Stimulated activated CD4-positive, alpha-beta T cell treated with anti-CD3 and anti-CD28 coated beads, Interleukin-12 subunit alpha, Interleukin-12 subunit beta, amount 100 ng/mL, for 24 hours (primary cell): ENCODE measurements at regions not wholly inside any gene's neighbourhood (a gene's known extent, or its start where the extent isn't known, plus 50 kb on each side); places are given as distances from the start of the nearest gene placed in this dataset.

Experiments
- DNase-seq, 2 experiments: peaks; one replicate each; pipeline ENCODE4 v3.0.0-alpha.2; 2020; ENCODE audit warnings: low read depth in 2 of 2

- DNase-seq = peak in 1 of 2 experiments; percentile 15
These were observed 543.4 kb downstream of the CD83 start for GRCh38 chr6:14660806-14661579.

DNA sequence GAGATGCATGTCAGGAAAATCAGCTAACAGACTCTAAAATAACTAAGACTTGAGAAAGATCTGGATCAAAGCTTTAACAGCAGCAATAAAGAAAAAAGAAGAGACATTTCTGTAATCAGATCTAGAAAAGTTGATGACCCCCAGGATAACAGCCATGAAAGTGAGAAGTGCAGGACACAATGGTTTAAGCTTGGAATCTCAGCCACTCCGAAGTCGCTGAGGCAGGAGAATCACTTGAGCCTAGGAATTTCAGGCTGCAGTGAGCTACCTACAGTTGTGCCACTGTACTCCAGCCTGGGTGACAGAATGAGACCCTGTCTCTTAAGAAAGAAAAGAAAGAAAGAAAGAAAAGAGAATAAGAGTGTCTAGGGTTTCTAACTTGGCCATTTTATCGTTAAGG, 544.1 kb downstream of the CD83 start:
- no peak for DNase-seq

GRCh38 chr6:14664112-14664601, 546.6 kb downstream of the CD83 start:
- DNase-seq = no peak

DNA sequence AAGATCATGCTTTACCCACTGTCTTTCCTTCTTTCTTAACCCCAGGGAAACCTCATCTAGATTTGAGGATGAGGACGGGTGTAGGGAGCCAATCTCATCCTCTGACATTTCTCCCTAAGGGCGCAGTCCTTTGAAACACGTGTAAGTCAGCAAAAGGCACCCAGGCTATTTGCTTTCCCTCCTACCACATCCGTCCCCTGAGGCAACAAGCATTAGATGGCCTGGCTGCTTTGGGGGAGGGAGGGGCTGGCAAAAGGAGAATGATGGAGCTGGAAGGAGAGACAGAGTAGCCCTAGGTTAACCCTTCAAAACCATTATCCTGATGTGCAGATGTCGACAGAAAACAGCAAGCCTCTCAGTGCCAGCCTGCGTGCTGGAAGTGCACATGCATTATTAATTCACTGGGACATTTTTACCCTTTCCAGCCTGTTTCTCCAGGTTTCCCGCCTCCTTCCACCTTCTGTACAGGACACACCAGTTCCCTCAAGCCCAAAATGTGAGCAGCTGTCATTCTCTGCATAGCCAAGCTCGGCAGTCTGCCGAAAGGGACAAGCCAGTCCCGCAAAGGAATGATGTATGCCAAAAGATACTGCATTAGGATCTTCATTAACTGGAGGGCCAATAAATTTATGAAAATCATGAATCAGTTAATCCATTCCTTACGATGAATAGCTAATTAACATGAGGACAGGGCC, 547.2 kb downstream of the CD83 start:
- no peak for DNase-seq

- DNase-seq = peak in 1 of 2 experiments; percentile 42
These were observed 548.5 kb downstream of the CD83 start for GRCh38 chr6:14665827-14666724.

GRCh38 chr6:14670806-14671205, 553.2 kb downstream of the CD83 start:
- DNase-seq = no peak

GRCh38 chr6:14671261-14671681, 553.7 kb downstream of the CD83 start:
- no peak for DNase-seq

DNA sequence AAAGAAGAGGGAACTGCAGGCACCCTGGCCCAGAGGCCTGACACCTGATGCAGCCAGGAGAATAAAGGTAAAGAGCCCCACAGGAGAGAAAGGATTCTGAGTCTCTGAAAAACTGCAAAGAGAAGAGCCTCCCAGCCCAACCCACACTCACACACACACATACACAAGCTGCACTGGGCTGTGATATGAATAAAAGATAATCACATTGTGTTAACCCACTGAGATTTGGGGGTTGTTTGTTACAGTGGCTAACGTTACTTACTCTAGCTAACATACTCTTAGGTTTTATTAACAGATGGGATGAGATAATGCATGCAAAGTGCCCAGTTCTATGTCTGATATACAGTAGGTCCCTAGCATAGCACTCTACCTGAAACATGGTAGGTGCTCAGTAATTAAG, 554.4 kb downstream of the CD83 start:
- no peak for DNase-seq

DNA sequence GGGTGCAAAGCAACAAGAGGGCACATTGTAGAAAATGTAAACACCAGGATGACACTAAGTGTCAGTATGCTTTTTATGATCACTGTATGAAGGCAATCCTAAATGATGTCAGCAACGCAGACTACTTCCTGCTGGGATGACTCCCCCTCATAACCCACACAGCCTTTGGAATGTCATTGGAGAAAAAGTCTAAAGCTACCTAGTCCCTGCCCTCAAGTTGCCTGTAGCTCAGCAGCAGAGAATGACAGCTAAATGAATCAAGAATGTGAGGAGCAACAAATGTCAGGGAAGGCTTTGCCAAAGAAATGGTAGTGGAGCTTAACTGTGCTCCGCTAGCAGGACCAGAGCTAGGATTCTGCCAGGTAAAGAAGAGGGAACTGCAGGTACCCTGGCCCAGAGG, 555.6 kb downstream of the CD83 start:
- no peak for DNase-seq

DNA sequence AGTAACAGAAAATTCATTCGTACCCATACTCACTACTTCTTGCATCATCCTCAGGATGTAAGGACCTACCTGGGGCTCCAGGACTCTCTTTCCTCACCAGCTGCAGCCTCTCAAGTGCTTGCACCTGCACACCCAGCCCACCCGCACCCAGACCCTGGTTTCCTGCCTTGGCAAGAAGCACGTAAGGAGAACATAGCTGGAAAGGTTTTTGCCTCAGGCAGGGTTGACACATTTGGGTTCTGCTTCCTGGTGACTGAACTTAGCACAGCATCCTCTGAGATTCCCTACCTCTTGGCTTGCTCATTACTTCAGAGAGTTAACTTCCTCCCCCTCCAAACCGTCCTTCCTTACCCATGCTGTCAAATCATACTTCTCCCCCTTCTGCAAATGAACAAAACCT, 556.9 kb downstream of the CD83 start:
- no peak for DNase-seq

- DNase-seq = no peak
These were observed 557.5 kb downstream of the CD83 start for GRCh38 chr6:14674867-14675648.

DNA sequence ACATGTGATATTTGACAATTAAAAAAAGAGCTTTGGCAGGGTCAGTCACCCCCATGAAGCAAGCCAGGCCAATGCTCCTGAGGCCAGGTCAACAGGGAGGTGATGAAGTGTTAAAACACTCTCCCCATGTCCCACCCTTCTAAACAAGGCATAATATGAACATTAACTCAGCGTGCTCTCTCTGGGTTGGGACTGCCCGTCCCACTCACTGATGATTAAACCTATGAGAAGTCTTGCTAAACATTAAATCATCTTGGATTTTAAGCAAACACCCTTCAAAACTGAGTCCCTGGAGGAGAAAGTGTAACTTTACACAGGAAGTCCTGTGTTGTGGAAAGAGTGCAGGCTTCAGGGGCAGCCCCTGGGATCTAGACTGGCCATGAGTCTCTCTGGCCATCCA, 558.5 kb downstream of the CD83 start:
- DNase-seq = no peak

DNA sequence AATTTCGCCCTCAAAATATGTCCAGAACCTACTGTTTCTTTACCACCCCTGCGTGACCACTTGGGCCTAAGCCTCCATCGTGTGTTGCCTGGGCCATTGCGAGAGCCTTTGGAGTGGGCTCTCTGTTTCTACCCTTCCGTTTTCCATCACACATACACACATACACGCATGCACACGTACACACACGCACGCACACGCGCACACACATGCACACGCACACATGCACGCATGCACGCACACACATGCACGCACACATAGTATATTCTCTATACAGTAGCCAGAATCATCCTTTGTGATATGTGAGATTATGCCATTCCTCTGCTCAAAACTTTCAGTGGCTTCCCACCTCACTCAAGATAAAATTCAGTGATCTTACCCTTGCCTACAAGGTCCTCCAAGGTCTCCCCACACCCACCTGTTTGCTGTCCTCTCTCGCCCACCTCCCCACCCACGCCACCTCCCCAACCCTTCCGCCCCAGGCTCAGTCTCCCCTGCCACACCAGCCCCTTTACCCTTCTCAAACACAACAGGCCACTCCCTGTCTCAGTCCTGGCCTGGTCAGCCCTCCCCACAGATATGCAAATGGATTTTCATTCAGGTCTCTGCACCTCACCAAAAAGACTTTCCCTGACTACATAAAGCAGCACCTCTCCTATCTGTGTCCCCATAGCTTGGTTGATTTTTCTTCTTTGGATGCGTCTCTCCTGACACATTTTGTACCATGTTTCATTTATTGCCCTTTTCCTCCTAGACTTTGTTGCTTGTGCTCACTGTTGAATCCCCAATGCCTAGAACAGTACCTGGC, 559.6 kb downstream of the CD83 start:
- DNase-seq = no peak

GRCh38 chr6:14681699-14682487, 564.0 kb upstream of the JARID2 start:
- DNase-seq = no peak

DNA sequence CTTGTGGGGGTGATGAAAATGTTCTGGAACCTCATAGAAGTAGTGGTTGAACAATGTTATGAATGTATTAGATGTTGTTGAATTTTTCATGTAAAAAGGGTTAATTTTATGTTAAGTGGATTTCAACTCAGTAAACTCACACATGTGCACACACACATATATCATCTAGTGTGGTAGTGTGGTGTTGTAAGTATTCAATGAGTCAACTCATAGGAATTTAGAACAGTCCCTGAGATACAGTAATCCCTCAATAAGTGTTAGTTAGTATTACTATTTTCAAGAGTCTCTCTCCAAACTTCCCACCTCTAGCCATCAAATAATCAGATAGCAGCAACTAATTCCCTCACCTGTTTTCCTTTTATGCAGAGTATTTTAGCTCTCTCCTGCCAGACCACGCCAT, 563.1 kb upstream of the JARID2 start:
- DNase-seq = no peak

DNA sequence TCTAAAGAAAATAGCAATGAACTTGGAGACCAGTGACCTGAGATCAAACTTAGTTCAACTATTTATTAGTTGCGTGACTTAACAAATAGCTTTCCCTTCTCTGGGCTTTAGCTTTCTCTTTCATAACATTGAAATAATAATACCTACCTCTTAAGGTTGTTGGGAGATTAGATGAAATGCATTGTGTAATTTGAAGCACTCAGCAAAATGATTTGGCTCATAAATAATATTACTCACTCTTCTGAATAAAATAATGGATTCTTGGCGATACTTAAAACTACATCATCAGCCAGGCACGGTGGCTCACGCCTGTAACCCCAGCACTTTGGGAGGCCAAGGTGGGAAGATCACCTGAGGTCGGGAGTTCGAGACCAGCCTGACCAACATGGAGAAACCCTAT, 556.2 kb upstream of the JARID2 start:
- DNase-seq = no peak

DNA sequence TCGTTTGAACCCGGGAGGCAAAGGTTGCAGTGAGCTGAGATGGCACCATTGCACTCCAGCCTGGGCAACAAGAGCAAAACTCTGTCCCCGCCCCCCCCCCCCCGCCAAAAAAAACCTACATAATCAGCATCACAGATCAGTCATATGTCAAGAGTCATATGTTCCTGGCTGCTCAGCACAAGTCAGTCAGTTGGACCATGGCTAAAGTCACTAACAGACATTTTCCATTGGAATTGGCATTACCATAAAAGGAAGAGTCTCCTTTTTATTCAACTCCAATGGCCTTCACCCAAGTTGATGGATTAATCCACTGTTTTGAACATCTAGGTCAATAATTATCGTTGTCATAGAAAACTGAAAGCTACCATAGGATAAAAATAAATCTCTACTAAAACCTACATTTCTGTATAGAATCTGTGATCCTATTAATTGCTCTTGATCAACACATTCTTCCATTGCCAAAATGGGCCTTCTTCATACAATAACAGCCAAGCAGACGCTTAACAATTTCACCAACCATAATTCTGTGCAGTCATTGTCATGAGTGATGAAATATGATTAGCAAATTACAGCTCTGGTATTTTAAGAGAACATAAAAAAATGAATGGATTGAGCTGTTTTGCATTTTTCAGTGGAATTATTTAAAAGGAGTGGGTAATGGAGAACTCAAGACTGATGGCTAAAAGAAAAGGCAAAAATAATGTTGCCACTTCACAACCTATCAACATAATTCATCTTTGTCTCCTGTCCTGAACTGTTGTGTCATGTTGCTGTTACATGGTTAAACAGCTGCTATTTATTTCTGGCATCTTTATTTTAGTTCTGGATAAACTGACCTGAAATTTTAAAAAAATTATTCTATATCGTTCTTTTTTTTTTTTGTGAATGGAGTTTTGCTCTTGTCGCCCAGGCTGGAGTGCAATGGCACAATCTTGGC, 555.5 kb upstream of the JARID2 start:
- DNase-seq = no peak

DNA sequence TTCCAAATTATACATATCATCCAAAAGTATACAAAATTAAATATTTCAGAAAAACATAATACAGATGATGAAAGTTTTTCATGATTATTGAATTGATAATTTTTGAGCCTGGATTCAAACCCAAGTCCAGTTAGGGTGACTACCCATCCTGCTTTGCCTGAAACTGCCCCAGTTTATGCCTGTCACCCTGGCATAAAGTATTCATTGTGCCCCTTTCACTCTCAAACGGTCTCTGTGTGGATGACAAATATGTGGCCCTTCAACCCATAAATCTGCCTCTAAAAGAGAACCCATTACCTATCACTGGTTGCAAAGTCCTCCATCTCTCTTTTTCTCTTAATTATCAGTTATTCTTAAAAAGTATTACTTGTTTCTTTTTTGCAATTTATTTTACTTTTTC, 553.7 kb upstream of the JARID2 start:
- no peak for DNase-seq
